Lower leg skin (tissue), 3 donors: ENCODE measurements at regions not wholly inside any gene's neighbourhood (a gene's known extent, or its start where the extent isn't known, plus 50 kb on each side); places are given as distances from the start of the nearest gene placed in this dataset.

Source experiments
- CTCF ChIP-seq, 3 donors: fragments of 450-650 bp; IDR thresholded peaks; one replicate each; pipeline ENCODE4 v1.5.1; 2016; ENCODE audit warnings: antibody characterized with exemption in 3 of 3, mild to moderate bottlenecking in 3 of 3, moderate library complexity in 2 of 3
- POLR2A ChIP-seq, 2 donors: fragments of 450-650 bp; IDR thresholded peaks; one replicate each; pipeline ENCODE4 v1.6.1; 2016 to 2017; ENCODE audit warnings: antibody characterized with exemption in 2 of 2, mild to moderate bottlenecking in 1 of 2, moderate library complexity in 1 of 2

- no peak for TF ChIP-seq CTCF (IDR thresholded peaks at IDR 0.05)
- no peak for TF ChIP-seq POLR2A (IDR thresholded peaks at IDR 0.05)
These were observed 129.2 kb downstream of the MYCN start for GRCh38 chr2:16069663-16069932.
